ENCODE measurements at regions not wholly inside any gene's neighbourhood (a gene's known extent, or its start where the extent isn't known, plus 50 kb on each side); places are given as distances from the start of the nearest gene placed in this dataset.

DNA sequence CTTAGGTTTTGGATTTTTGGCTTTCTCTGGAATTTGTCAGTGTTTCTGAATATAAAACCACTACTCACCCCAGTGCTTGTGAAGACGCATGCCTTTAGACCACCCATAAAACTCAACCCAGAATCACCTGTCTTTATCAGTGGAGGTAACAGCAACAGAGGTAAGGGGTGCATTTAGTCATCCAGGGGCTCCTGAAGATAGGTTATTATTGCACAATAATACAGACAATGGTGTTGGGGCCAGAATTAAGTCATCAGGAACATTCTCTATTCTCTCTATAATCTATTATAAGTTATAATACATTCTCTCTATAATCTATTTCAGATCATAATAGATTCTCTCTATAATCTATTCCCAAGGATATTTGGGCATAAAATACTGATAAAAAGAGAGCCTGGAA is 100.2 kb upstream of the KCNQ5 start:
- no peaks in the 10 kb centered on the region for H3K36me3 ChIP-seq (ENCODE audit: control insufficient read depth in 2 of 3, insufficient read depth in 3 of 3, low read length in 3 of 3)
- no peaks in the 10 kb centered on the region for H3K9me3 ChIP-seq (ENCODE audit: control insufficient read depth in 2 of 3, insufficient read depth in 1 of 3, low read length in 3 of 3)
- no peak for FAIRE-seq
- no peak overlapping the region for H3K9ac ChIP-seq (ENCODE audit: low read length in 3 of 3)
- no peaks in the 10 kb centered on the region for H3K4me1 ChIP-seq (ENCODE audit: control insufficient read depth in 2 of 3, insufficient read depth in 2 of 3, low read depth in 1 of 3, low read length in 3 of 3)
- no peak for DNase-seq
- intact Hi-C loops (cut with DNase I): no loop called here
- no peak overlapping the region for H3K27ac ChIP-seq (ENCODE audit: low read depth in 2 of 2, low read length in 2 of 2)
- TF ChIP-seq, protein P1, sequence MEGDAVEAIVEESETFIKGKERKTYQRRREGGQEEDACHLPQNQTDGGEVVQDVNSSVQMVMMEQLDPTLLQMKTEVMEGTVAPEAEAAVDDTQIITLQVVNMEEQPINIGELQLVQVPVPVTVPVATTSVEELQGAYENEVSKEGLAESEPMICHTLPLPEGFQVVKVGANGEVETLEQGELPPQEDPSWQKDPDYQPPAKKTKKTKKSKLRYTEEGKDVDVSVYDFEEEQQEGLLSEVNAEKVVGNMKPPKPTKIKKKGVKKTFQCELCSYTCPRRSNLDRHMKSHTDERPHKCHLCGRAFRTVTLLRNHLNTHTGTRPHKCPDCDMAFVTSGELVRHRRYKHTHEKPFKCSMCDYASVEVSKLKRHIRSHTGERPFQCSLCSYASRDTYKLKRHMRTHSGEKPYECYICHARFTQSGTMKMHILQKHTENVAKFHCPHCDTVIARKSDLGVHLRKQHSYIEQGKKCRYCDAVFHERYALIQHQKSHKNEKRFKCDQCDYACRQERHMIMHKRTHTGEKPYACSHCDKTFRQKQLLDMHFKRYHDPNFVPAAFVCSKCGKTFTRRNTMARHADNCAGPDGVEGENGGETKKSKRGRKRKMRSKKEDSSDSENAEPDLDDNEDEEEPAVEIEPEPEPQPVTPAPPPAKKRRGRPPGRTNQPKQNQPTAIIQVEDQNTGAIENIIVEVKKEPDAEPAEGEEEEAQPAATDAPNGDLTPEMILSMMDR (IDR thresholded peaks at IDR 0.05; ENCODE audit: borderline replicate concordance, extremely low read depth, insufficient read depth): no peak
- H3K4me3 ChIP-seq (ENCODE audit: low read length in 3 of 3): no peak overlapping the region
- H3K27me3 ChIP-seq (ENCODE audit: control insufficient read depth, insufficient read depth, low read length): no peaks in the 10 kb centered on the region

DNA sequence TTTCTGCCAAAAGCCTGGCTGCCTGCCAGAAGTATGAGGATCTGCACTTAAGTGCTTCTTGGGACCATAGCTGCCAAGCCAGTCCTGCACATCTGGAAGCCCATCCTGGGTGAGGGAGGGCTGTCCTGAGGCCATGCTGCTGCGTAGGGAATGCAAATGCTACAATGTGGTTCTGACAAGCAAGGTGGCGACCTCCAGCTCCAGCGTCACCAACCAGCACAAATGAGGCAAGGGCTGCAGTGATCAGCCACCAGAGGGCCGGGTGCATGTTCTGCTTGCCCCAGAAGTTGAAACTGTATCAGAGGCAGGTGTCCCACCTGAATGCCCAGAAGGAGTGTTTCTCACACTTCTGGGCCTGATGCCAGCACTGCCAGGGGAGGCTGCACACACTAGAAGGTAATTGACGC is 99.1 kb upstream of the KCNQ5 start:
- TF ChIP-seq, protein P1 (IDR thresholded peaks at IDR 0.05; ENCODE audit: borderline replicate concordance, extremely low read depth, insufficient read depth): no peak
- FAIRE-seq (no peak), DNase-seq (peak in 2 of 5 donors; percentile 7 to 10)

DNA sequence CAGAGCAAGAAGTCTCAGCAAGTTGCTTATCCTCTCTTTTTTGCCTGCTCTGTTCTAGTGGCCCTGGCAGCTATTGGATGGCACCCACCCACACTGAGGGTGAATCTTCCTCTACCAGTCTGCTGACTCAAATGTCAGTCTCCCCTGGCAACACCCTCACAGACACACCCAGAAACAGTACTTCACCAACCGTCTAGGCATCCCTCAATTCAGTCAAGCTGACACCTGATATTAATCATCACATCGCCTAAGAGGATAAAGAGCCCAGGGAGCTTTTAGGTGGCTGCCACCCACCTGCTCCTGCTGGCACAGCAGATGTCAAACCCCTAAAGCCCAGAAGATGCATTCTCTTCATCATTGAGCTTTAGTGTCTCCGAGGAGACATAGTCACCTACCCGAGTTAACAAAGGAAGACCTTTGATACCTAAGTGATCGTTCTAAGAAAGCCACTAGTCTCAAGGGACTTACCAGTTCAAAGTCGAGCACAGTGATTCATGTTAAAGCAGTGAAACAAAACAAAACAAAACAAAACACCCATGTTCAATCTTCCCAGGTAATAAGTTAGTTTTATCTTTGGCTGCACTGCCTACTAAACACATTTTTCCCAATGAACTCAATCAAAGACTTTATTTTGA is 97.7 kb upstream of the KCNQ5 start:
- TF ChIP-seq, protein P1 (IDR thresholded peaks at IDR 0.05; ENCODE audit: borderline replicate concordance, extremely low read depth, insufficient read depth): no peak
- intact Hi-C loops (cut with DNase I): no loop called here
- Histone ChIP-seq H3K36me3 (ENCODE audit: control insufficient read depth in 2 of 3, insufficient read depth in 3 of 3, low read length in 3 of 3) (no peaks in the 10 kb centered on the region), H3K27ac (ENCODE audit: low read depth in 2 of 2, low read length in 2 of 2) (no peak overlapping the region), H3K4me3 (ENCODE audit: low read length in 3 of 3) (no peak overlapping the region), H3K27me3 (ENCODE audit: control insufficient read depth, insufficient read depth, low read length) (no peaks in the 10 kb centered on the region), H3K9me3 (ENCODE audit: control insufficient read depth in 2 of 3, insufficient read depth in 1 of 3, low read length in 3 of 3) (no peaks in the 10 kb centered on the region), H3K4me1 (ENCODE audit: control insufficient read depth in 2 of 3, insufficient read depth in 2 of 3, low read depth in 1 of 3, low read length in 3 of 3) (no peaks in the 10 kb centered on the region), H3K9ac (ENCODE audit: low read length in 3 of 3) (no peak overlapping the region)
- FAIRE-seq: no peak
- no peak for DNase-seq

More for the DNA sequence above, 99.1 kb upstream of the KCNQ5 start:
- H3K27me3 ChIP-seq (ENCODE audit: control insufficient read depth, insufficient read depth, low read length): no peaks in the 10 kb centered on the region
- intact Hi-C loops (cut with DNase I): no loop called here
- H3K4me1 ChIP-seq (ENCODE audit: control insufficient read depth in 2 of 3, insufficient read depth in 2 of 3, low read depth in 1 of 3, low read length in 3 of 3): no peaks in the 10 kb centered on the region
- no peaks in the 10 kb centered on the region for H3K36me3 ChIP-seq (ENCODE audit: control insufficient read depth in 2 of 3, insufficient read depth in 3 of 3, low read length in 3 of 3)
- H3K4me3 ChIP-seq (ENCODE audit: low read length in 3 of 3): no peak overlapping the region
- no peak overlapping the region for H3K27ac ChIP-seq (ENCODE audit: low read depth in 2 of 2, low read length in 2 of 2)
- H3K9me3 ChIP-seq (ENCODE audit: control insufficient read depth in 2 of 3, insufficient read depth in 1 of 3, low read length in 3 of 3): no peaks in the 10 kb centered on the region
- no peak overlapping the region for H3K9ac ChIP-seq (ENCODE audit: low read length in 3 of 3)

All from kidney (tissue), 13 donors.